ENCODE measurements at regions not wholly inside any gene's neighbourhood (a gene's known extent, or its start where the extent isn't known, plus 50 kb on each side); places are given as distances from the start of the nearest gene placed in this dataset.
A peak's percentile ranks its signal among the peaks of the same experiment; 100 is the strongest.

GRCh38 chr3:184659797-184660301 is 52.0 kb downstream of the MAGEF1 start:
- in situ Hi-C loops (cut with HindIII; ENCODE audit: low pct_unique_long_range_greater_than_20kb, low sequenced_read_pairs): no loop called here
- no peak for DNase-seq (ENCODE audit: low read depth, low spot score)

- DNase-seq (ENCODE audit: low read depth, low spot score): no peak
- in situ Hi-C loops (cut with HindIII; ENCODE audit: low pct_unique_long_range_greater_than_20kb, low sequenced_read_pairs): no loop called here
Observed at GRCh38 chr3:184658223-184658928, 53.5 kb downstream of the MAGEF1 start.

GRCh38 chr3:184656829-184657681 is 54.8 kb downstream of the MAGEF1 start:
- in situ Hi-C loops (cut with HindIII; ENCODE audit: low pct_unique_long_range_greater_than_20kb, low sequenced_read_pairs): no loop called here
- DNase-seq (ENCODE audit: low read depth, low spot score): no peak

- no peak for DNase-seq (ENCODE audit: low read depth, low spot score)
- in situ Hi-C loops (cut with HindIII; ENCODE audit: low pct_unique_long_range_greater_than_20kb, low sequenced_read_pairs): no loop called here
Observed at GRCh38 chr3:184656458-184656828, 55.4 kb downstream of the MAGEF1 start.

GRCh38 chr3:184655597-184655996 is 56.3 kb downstream of the MAGEF1 start:
- no peak for DNase-seq (ENCODE audit: low read depth, low spot score)
- in situ Hi-C loops (cut with HindIII; ENCODE audit: low pct_unique_long_range_greater_than_20kb, low sequenced_read_pairs): no loop called here

GRCh38 chr3:184654375-184654774 is 57.5 kb downstream of the MAGEF1 start:
- in situ Hi-C loops (cut with HindIII; ENCODE audit: low pct_unique_long_range_greater_than_20kb, low sequenced_read_pairs): no loop called here
- no peak for DNase-seq (ENCODE audit: low read depth, low spot score)

GRCh38 chr3:184652465-184652864 is 59.4 kb downstream of the MAGEF1 start:
- in situ Hi-C loops (cut with HindIII; ENCODE audit: low pct_unique_long_range_greater_than_20kb, low sequenced_read_pairs): no loop called here
- no peak for DNase-seq (ENCODE audit: low read depth, low spot score)

- in situ Hi-C loops (cut with HindIII; ENCODE audit: low pct_unique_long_range_greater_than_20kb, low sequenced_read_pairs): no loop called here
- DNase-seq (ENCODE audit: low read depth, low spot score): no peak
Observed at GRCh38 chr3:184651904-184652303, 60.0 kb downstream of the MAGEF1 start.

GRCh38 chr3:184648636-184649035 is 63.2 kb downstream of the MAGEF1 start:
- DNase-seq (ENCODE audit: low read depth, low spot score): no peak
- in situ Hi-C loops (cut with HindIII; ENCODE audit: low pct_unique_long_range_greater_than_20kb, low sequenced_read_pairs): no loop called here

GRCh38 chr3:184647405-184647936 is 64.4 kb downstream of the MAGEF1 start:
- DNase-seq (ENCODE audit: low read depth, low spot score): no peak
- in situ Hi-C loops (cut with HindIII; ENCODE audit: low pct_unique_long_range_greater_than_20kb, low sequenced_read_pairs): no loop called here

GRCh38 chr3:184645336-184645735 is 66.5 kb downstream of the MAGEF1 start:
- DNase-seq (ENCODE audit: low read depth, low spot score): no peak
- in situ Hi-C loops (cut with HindIII; ENCODE audit: low pct_unique_long_range_greater_than_20kb, low sequenced_read_pairs): no loop called here

GRCh38 chr3:184643442-184643841 is 68.4 kb downstream of the MAGEF1 start:
- no peak for DNase-seq (ENCODE audit: low read depth, low spot score)
- in situ Hi-C loops (cut with HindIII; ENCODE audit: low pct_unique_long_range_greater_than_20kb, low sequenced_read_pairs): no loop called here

GRCh38 chr3:184642631-184643285 is 69.1 kb downstream of the MAGEF1 start:
- DNase-seq (ENCODE audit: low read depth, low spot score): no peak
- in situ Hi-C loops (cut with HindIII; ENCODE audit: low pct_unique_long_range_greater_than_20kb, low sequenced_read_pairs): no loop called here

- in situ Hi-C loops (cut with HindIII; ENCODE audit: low pct_unique_long_range_greater_than_20kb, low sequenced_read_pairs): no loop called here
- DNase-seq (ENCODE audit: low read depth, low spot score): no peak
Observed at GRCh38 chr3:184641430-184641829, 70.4 kb downstream of the MAGEF1 start.

- in situ Hi-C loops (cut with HindIII; ENCODE audit: low pct_unique_long_range_greater_than_20kb, low sequenced_read_pairs): no loop called here
- no peak for DNase-seq (ENCODE audit: low read depth, low spot score)
Observed at GRCh38 chr3:184639351-184639750, 72.5 kb downstream of the MAGEF1 start.

- DNase-seq (ENCODE audit: low read depth, low spot score): no peak
- in situ Hi-C loops (cut with HindIII; ENCODE audit: low pct_unique_long_range_greater_than_20kb, low sequenced_read_pairs): no loop called here
Observed at GRCh38 chr3:184637705-184638104, 74.2 kb downstream of the MAGEF1 start.

- DNase-seq (ENCODE audit: low read depth, low spot score): peak; percentile 17
- in situ Hi-C loops (cut with HindIII; ENCODE audit: low pct_unique_long_range_greater_than_20kb, low sequenced_read_pairs): no loop called here
Observed at GRCh38 chr3:184636741-184637316, 75.0 kb downstream of the MAGEF1 start.

GRCh38 chr3:184635774-184636173 is 74.2 kb downstream of the EPHB3 start:
- in situ Hi-C loops (cut with HindIII; ENCODE audit: low pct_unique_long_range_greater_than_20kb, low sequenced_read_pairs): no loop called here
- DNase-seq (ENCODE audit: low read depth, low spot score): no peak

Measured in SK-MEL-5 (cell line).